ENCODE measurements at regions not wholly inside any gene's neighbourhood (a gene's known extent, or its start where the extent isn't known, plus 50 kb on each side); places are given as distances from the start of the nearest gene placed in this dataset.

- no peak for FAIRE-seq
- no peak for TF ChIP-seq TAF1 (IDR thresholded peaks at IDR 0.05; ENCODE audit: borderline replicate concordance, low read depth, low read length)
- no peak for TF ChIP-seq POLR2A (IDR thresholded peaks at IDR 0.05; ENCODE audit: low read depth, low read length)
- TF ChIP-seq POLR2AphosphoS5 (IDR thresholded peaks at IDR 0.05; ENCODE audit: low read depth, low read length) = no peak
- no peak for DNase-seq (ENCODE audit: insufficient read length)
Observed at GRCh38 chr10:4656576-4657194, 169.3 kb upstream of the AKR1E2 start.

- TF ChIP-seq POLR2A (IDR thresholded peaks at IDR 0.05; ENCODE audit: low read depth, low read length) (no peak), TAF1 (IDR thresholded peaks at IDR 0.05; ENCODE audit: borderline replicate concordance, low read depth, low read length) (no peak), POLR2AphosphoS5 (IDR thresholded peaks at IDR 0.05; ENCODE audit: low read depth, low read length) (no peak)
- no peak for DNase-seq (ENCODE audit: insufficient read length)
- FAIRE-seq = no peak
Observed at GRCh38 chr10:4655879-4656278, 170.1 kb upstream of the AKR1E2 start.

DNA sequence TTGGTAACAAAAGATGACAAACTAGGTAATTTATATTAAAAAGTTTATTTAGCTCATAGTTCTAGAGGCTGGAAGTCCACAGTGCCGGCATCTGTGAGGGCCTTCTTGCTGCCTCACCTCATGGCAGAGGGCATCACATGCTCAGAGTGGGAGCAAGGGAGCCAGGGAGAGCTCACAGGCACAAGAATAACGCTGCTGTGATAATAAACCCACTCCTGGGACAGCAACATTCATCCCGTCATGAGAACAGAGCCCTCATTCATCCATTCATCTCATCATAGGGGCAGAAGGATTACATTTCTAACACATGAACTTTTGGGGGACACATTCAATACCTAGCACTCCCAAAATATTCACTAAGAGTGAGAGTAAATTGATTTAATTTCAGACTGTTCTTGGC is 170.6 kb upstream of the AKR1E2 start:
- TF ChIP-seq POLR2AphosphoS5 (IDR thresholded peaks at IDR 0.05; ENCODE audit: low read depth, low read length) = no peak
- FAIRE-seq (no peak), DNase-seq (ENCODE audit: insufficient read length) (no peak)

- DNase-seq (ENCODE audit: insufficient read length) (no peak), FAIRE-seq (no peak)
- TF ChIP-seq TAF1 (IDR thresholded peaks at IDR 0.05; ENCODE audit: borderline replicate concordance, low read depth, low read length) (no peak), POLR2AphosphoS5 (IDR thresholded peaks at IDR 0.05; ENCODE audit: low read depth, low read length) (no peak), POLR2A (IDR thresholded peaks at IDR 0.05; ENCODE audit: low read depth, low read length) (no peak)
Observed at GRCh38 chr10:4654496-4654895, 171.5 kb upstream of the AKR1E2 start.

GRCh38 chr10:4653160-4653559 is 172.8 kb upstream of the AKR1E2 start:
- FAIRE-seq (no peak), DNase-seq (ENCODE audit: insufficient read length) (no peak)
- TF ChIP-seq TAF1 (IDR thresholded peaks at IDR 0.05; ENCODE audit: borderline replicate concordance, low read depth, low read length) (no peak), POLR2A (IDR thresholded peaks at IDR 0.05; ENCODE audit: low read depth, low read length) (no peak), POLR2AphosphoS5 (IDR thresholded peaks at IDR 0.05; ENCODE audit: low read depth, low read length) (no peak)

DNA sequence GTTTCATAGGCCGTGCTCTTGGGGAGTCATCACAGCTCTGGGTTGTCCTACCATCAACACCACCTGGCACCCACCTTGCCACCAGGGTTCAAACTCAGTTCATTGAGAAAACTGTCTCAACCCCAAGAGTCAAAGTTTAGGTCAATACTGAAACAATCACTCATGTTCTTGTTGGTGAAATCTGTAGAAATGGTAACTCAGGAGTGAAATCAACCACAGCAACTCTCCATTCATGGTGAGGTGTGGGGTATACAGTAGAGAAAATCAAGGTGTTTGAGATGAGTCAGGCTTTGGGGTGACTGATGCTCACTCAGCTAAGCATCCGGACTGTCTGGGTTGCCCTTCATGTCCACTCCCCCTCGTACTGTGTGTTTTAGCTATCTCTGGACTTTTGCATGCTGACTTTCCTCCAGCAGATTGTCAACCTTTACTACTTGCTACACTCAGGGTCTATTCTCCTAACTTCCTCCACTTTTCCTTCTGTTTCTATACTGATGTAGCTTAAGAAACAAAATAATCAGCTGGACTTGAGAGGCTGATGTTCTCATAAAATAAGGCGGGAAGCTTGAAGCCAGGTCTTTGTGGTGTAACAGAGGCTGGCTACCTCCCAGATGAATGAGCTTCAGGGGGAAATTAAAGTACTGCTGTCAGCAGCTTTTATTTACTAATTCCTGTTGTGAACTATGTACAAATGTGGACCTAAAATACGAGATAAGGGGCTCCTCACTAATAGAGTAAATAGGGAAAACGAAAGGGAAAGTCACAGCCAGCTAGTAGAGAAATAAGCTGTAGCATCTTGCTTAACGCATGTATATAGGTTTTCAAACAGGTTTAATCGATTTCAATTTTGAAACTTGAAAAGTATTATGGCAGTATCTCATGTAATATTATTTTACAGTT is 173.6 kb upstream of the AKR1E2 start:
- no peak for TF ChIP-seq POLR2A (IDR thresholded peaks at IDR 0.05; ENCODE audit: low read depth, low read length)
- TF ChIP-seq TAF1 (IDR thresholded peaks at IDR 0.05; ENCODE audit: borderline replicate concordance, low read depth, low read length) = no peak
- no peak for TF ChIP-seq POLR2AphosphoS5 (IDR thresholded peaks at IDR 0.05; ENCODE audit: low read depth, low read length)
- FAIRE-seq = peak; percentile 68
- no peak for DNase-seq (ENCODE audit: insufficient read length)

- TF ChIP-seq POLR2A (IDR thresholded peaks at IDR 0.05; ENCODE audit: low read depth, low read length) = no peak
- DNase-seq (ENCODE audit: insufficient read length) (no peak), FAIRE-seq (no peak)
Observed at GRCh38 chr10:4651404-4652037, 174.5 kb upstream of the AKR1E2 start.

DNA sequence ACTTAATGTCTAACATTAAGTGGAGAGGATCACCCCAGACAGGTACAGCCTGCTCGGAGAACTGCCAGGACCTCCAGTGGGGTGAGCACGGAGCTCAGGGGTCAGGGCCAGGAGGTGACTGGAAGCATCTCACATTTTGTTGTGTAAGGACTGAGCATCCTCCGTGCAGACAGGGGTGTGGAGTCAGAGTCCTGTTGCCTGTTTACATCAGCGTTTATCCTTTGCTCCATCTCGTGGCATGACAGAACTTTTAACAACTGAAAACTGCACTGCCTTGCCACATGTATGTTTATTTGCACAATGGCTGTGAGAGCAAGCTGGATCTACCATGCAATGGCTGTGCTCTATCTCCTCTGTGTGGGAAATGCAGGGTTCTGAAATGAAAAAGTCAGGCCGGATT is 175.4 kb upstream of the AKR1E2 start:
- no peak for TF ChIP-seq POLR2AphosphoS5 (IDR thresholded peaks at IDR 0.05; ENCODE audit: low read depth, low read length)
- TF ChIP-seq POLR2A (IDR thresholded peaks at IDR 0.05; ENCODE audit: low read depth, low read length) = no peak
- no peak for TF ChIP-seq TAF1 (IDR thresholded peaks at IDR 0.05; ENCODE audit: borderline replicate concordance, low read depth, low read length)
- no peak for FAIRE-seq
- DNase-seq (ENCODE audit: insufficient read length) = no peak

DNA sequence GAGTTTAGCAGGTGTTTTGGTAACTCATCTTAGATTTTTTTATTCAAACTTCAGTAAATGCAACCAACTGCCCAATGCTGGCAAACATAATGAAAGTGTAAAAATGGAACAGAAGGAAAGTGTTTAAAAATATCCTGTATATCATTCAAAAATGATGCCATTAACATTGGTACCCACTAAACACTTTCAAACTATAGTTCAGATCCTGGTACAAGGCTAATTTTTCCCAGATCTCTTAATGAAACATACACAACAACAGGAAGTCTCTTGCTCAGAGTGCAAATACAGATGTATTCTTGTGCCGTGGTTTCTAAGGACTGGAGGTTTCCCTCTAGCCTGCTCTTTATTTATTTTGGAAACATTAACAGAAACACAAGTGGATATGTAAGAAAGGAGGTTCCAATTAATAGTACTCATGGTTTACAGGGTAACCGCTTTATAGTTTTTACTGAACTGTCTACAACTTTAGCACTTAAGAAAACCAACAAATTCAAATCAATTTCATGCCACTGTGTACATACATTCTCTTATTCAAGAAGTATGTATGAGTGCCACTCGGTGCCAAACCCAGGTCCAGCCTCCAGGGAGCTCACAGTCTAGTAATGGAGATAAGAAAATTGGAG is 176.0 kb upstream of the AKR1E2 start:
- DNase-seq (ENCODE audit: insufficient read length) (no peak), FAIRE-seq (no peak)
- TF ChIP-seq TAF1 (IDR thresholded peaks at IDR 0.05; ENCODE audit: borderline replicate concordance, low read depth, low read length) = no peak
- no peak for TF ChIP-seq POLR2AphosphoS5 (IDR thresholded peaks at IDR 0.05; ENCODE audit: low read depth, low read length)
- TF ChIP-seq POLR2A (IDR thresholded peaks at IDR 0.05; ENCODE audit: low read depth, low read length) = no peak

DNA sequence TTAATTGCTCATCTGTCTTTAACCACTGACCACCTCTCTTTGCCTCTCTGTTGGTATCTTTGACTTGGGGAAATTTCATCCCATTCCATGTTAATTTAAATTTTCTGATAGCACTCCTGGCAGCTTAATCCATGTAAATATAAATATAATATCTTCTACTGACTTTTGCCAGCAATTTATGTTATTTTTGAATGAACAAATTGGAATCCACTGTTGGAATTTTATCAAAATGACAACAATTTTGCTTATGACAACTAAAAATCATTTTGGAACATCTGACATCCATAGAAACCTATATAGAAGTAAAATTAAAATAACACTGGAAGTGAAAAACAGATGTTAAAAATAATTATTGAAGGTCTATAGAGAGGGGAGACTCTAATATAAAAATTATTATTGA is 176.5 kb upstream of the AKR1E2 start:
- TF ChIP-seq TAF1 (IDR thresholded peaks at IDR 0.05; ENCODE audit: borderline replicate concordance, low read depth, low read length) = no peak
- TF ChIP-seq POLR2AphosphoS5 (IDR thresholded peaks at IDR 0.05; ENCODE audit: low read depth, low read length) = no peak
- TF ChIP-seq POLR2A (IDR thresholded peaks at IDR 0.05; ENCODE audit: low read depth, low read length) = no peak
- FAIRE-seq = no peak
- no peak for DNase-seq (ENCODE audit: insufficient read length)

GRCh38 chr10:4648999-4649398 is 177.0 kb upstream of the AKR1E2 start:
- FAIRE-seq = no peak
- no peak for DNase-seq (ENCODE audit: insufficient read length)
- TF ChIP-seq POLR2AphosphoS5 (IDR thresholded peaks at IDR 0.05; ENCODE audit: low read depth, low read length) (no peak), POLR2A (IDR thresholded peaks at IDR 0.05; ENCODE audit: low read depth, low read length) (no peak), TAF1 (IDR thresholded peaks at IDR 0.05; ENCODE audit: borderline replicate concordance, low read depth, low read length) (no peak)

Measured in GM12892 (cell line).